CD4-positive, alpha-beta T cell treated with Interleukin-4 for 4 hours (primary cell): ENCODE measurements at regions not wholly inside any gene's neighbourhood (a gene's known extent, or its start where the extent isn't known, plus 50 kb on each side); places are given as distances from the start of the nearest gene placed in this dataset.

Experiments used
- DNase-seq: peaks from one replicate; pipeline ENCODE4 v3.0.0-alpha.2; 2020

GRCh38 chr5:39863926-39864552 lies 439.3 kb upstream of the DAB2 start:
- no peak for DNase-seq

DNA sequence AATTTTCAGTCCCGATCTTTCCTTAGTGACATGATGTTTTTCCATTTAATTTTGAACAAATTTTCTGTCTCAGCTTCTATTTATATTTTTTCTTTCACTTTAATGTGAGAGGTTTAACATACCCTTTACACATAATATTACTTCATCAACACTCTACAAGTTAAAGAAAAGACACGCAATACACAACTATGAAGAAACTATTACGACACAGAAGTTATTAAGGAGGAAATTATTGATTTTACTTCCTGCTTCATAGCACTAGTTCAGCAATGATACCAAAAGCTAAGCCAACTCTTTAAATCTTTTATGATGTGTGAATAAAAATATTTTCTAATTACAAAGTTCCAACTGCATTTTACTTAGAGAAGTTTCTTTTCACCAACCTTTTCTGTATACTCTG lies 432.3 kb upstream of the DAB2 start:
- DNase-seq, result no peak

DNA sequence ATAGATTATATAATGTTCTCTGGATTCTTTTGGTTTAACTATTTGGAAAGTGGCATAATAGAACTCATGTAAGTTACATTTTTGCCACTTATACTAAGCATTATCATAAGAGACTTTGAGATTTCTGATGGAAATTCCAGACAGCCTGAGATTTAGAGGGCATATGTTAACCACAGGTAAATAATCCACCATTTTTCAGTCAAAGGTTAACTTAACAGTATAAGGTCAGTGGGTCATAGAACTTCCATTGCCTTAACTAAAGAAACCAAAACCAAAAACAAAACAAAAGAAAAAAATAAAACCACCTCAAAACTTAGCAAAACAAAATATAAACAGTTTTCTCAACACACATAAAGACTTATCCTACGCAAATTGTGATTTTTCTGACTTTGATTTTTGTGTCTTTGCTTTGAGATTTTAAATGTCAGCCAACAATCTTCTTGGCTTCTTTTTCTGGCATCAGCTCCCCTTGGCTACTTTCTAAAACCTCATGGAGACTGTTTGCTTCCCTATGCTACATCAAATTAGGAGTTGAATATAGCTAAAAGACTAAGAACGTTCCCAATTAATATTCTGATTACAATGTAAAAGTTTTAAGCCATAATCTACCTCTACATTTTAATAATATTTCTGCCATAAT lies 430.1 kb upstream of the DAB2 start:
- no peak for DNase-seq

DNA sequence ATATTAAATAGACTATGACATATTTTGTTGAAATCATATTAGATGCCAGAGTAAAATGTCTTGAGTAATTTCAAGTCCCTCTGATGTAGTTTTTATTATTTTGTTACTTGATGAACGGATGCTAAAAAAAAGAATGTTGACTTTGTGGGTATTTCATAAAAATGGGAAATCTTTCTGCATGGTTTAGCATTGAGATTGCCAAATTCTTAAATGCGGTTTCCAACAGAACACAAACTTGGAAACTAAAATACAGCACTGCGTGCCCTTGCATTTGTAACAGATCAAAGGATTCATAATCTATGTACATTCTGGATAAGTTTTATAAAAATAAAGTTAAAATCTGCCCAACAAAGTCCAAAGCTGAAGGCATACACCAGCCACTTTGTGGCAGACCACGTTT lies 425.5 kb upstream of the DAB2 start:
- no peak for DNase-seq

DNA sequence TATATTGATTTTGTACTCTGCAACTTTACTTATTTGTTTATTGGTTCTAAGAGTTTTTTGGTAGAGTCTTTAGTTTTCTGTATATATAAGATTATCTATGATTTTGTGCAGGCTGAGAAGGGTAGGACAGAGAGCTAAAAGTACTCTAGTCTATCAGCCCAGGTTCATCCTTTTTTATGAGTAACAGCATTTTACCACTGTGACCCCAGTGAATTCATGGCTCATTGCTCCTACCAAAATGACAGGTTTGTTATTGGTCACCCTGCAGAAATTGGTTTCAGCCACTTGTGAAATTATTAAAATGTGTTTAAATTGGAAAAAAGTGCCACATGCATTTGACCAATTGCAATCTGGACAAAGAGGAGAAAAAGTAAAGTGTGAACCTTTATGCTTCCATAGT lies 421.4 kb upstream of the DAB2 start:
- no peak for DNase-seq

GRCh38 chr5:39843767-39844166 lies 419.0 kb upstream of the DAB2 start:
- DNase-seq, result no peak

DNA sequence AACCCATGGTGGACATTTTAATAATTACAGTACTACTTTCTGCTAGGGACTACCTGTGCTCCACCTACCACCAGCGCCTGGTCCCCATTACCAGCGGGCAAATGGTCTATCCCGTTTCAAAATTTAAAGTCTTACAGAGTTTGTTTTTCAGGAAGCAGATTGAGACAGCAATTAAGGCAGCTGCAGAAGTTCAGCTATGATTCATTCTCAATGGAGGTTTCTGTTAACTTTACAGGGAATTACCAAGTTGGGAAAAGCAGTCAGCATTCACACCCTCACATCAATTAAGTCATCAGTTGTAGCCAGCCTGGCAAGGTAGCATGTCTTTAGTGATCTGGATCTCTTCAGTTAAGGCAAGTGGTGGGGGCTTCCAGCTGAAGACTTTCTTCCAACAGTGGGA lies 410.6 kb upstream of the DAB2 start:
- DNase-seq, result no peak

DNA sequence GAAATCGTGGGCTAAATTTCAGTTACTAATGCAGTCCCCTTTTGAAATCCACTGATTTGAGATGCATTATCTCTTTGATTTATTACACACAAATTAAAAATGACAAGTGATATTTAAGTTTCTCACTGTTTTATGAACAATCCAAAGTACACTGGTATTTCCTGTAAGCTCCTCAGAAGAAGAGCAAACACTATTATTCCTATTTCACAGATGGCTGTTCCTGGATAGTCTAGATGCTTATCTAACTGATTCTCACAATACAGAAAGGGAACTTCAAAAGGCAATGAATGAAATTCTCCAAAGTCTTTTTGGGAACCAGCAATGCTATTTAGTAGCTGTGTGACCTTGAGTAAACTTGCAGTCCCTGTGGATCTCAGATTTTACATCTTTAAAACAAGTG lies 404.7 kb upstream of the DAB2 start:
- DNase-seq, result no peak

GRCh38 chr5:39826051-39826450 lies 401.3 kb upstream of the DAB2 start:
- DNase-seq, result no peak

DNA sequence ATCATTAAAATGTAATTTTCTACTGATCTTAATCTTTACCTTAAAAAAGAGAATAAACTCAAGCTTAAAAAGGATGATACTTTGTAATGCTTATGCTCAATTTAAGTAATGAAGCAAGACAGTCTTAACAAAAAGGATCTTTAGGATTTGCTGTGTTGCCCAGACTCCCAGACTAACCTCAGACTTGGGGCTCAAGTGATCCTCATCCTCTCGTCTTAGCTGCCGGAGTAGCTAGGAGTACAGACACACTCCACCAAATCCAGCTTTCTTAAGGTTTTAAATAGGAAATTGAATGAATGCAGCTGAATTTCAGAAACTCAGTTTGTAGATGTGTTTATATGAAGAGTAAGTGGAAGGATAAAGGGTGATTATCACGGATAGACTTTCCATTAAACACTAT lies 400.5 kb upstream of the DAB2 start:
- no peak for DNase-seq

DNA sequence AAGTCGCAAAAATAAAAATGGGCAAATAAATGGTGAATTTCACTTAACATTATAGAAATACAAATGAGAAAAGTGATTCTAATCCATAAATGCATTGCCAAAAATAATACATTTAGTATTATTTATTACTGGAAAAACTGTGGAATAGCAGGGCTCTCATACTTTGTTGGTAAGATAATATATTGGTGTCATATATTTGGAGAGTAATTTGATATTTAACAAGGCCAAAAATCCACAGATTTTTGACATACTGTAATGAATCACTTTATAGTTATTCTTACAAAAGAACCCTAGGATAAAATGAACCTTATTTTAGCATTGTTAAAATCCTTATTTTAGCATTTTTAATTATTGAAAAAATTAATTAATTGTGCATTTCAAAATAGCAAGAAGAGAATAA lies 397.2 kb upstream of the DAB2 start:
- no peak for DNase-seq

DNA sequence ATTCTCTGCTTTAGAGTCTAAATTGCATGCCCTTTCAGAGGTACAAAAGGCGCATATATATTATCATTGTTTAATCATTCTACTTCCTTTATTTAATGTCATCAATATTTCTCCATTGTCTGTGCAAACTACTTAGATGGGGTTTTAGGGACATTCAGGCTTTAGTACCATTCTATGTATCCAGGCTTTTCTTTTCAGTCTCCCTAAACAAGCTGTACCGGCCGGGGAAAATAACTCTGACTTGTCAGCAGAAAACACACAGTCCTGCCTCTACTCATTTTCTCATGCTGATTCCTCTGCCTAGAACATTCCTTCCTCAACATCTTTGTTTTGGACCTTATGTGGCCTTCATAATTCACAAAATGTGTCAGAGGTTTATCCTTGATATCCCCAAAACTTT lies 392.1 kb upstream of the DAB2 start:
- DNase-seq, result no peak

DNA sequence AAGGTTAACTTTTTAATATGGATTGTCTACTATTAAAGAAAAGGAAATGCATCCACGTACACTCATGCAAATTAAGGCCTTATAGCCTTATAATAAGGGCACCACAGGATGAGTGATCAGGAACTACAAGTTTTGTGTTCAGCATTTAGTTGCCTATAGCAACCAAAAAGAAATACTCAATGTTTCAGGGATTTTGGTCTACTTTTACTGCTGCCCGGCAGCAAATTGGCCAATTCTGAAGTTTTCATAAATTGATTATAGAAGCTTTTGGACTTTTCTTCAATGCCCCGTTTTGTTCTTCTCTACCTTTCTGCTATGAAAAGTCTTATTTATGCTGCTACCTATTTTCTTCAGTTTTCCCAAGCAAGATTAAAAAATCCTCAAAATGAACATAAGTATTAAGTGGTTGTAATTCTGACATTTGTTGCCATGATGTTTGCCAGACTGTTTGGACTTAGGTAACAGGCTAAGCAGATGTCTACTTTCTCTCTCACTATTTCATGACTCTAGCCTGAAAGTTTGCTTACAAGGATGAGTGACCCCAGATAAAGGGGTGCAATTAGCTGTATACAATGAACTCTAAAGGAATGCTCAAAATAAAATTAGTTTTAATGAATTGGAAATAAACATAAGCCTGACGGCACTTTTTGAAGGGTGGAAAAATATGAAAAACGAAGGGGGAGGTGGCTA lies 391.5 kb upstream of the DAB2 start:
- no peak for DNase-seq

GRCh38 chr5:39815711-39816110 lies 390.9 kb upstream of the DAB2 start:
- DNase-seq, result no peak

- DNase-seq, result no peak
Observed at GRCh38 chr5:39811381-39811780, 386.6 kb upstream of the DAB2 start.

GRCh38 chr5:39808656-39809055 lies 383.9 kb upstream of the DAB2 start:
- no peak for DNase-seq

DNA sequence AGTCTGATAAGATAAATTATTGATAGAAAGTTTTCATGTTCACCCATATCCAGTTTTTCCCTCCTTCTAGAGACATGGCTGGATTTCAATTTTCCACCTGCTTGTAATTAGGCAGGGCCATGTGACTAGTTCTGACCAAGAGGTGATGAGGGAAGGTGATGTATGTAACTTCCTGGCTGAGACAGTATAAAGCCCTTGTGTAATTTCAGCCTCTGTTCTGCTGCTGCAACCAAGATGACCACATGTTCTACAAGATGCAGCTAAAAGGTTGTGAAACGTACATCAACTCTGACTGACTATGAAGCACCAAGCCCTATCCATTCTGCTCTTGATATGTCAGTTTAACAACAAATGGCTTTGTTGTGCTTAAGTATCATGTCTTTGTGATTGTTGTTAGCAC lies 376.5 kb upstream of the DAB2 start:
- DNase-seq, result no peak

- no peak for DNase-seq
Observed at GRCh38 chr5:39800042-39800601, 375.3 kb upstream of the DAB2 start.

GRCh38 chr5:39799242-39799641 lies 374.5 kb upstream of the DAB2 start:
- no peak for DNase-seq

- no peak for DNase-seq
Observed at GRCh38 chr5:39794513-39795210, 369.9 kb upstream of the DAB2 start.

- DNase-seq, result no peak
Observed at GRCh38 chr5:39785410-39785809, 360.6 kb upstream of the DAB2 start.

DNA sequence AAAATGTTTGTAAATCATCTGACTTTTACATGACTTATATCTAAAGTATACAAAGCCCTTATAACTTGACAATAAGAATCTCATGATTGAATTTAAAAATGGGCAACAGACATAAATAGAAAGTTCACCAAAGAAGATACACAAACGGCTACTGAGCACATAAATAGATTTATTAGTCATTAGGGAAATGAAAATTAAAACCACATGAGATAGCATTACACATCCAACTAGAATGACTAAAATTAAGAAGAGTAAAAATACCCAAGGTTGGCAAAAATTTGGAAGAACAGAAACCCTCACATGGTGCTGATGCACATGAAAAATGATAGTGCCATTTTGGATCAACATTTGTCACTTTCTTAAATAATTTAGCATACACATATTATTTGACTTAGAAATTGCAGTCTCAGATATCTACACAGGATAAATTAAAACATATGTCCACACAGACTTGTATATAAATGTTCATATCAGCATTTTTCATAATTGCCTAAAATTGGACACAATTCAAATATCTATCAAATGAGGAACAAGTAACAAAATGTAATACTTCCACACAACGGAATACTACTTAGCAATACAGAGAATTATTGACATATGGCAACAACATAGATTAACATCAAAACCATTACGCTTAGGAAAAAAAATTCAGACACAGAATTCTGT lies 359.1 kb upstream of the DAB2 start:
- no peak for DNase-seq

GRCh38 chr5:39780347-39780746 lies 355.6 kb upstream of the DAB2 start:
- DNase-seq, result no peak
